CD4-positive, alpha-beta T cell (primary cell): ENCODE measurements at regions not wholly inside any gene's neighbourhood (a gene's known extent, or its start where the extent isn't known, plus 50 kb on each side); places are given as distances from the start of the nearest gene placed in this dataset.

Source experiments
- ATAC-seq: fragments of 200-7000 bp; cut with Tn5 transposase; one replicate; pipeline ENCODE4 v1.10.0; 2022; ENCODE audit warnings: mild to moderate bottlenecking; ENCODE audit not compliant: poor library complexity
- CTCF ChIA-PET: fragments of 350-600 bp; sonication (Branson Sonifier 250); formaldehyde crosslinking; loops from one replicate; lab custom pipeline; 2021; ENCODE audit warnings: antibody characterized with exemption, inconsistent platforms; lab: Charles Lee
- POLR2A ChIA-PET: fragments of 350-600 bp; sonication (Branson Sonifier 250); formaldehyde crosslinking; loops from one replicate; lab custom pipeline; 2021; ENCODE audit warnings: antibody characterized with exemption, inconsistent platforms; lab: Charles Lee
- DNase-seq, 14 experiments: peaks; one replicate each; pipeline ENCODE4 v3.0.0-alpha.2; 2013 to 2020; ENCODE audit warnings: mixed read lengths in 2 of 14
- H3K27ac ChIP-seq, 2 donors: one replicate each; pipeline versions ENCODE4 v1.5.1 to v1.7.0; 2013; ENCODE audit warnings: low read length in 2 of 2, low read depth in 1 of 2, mild to moderate bottlenecking in 1 of 2
- H3K27me3 ChIP-seq, 2 experiments: 1 replicate in 1 of 2; 2 replicates in 1 of 2; pipeline versions ENCODE4 v1.6.1 to v1.7.0; 2013; ENCODE audit warnings: low read length in 2 of 2, control low read depth in 1 of 2, mild to moderate bottlenecking in 1 of 2, moderate library complexity in 1 of 2; ENCODE audit not compliant: insufficient read depth in 2 of 2, control insufficient read depth in 1 of 2
- H3K36me3 ChIP-seq: one replicate; pipeline ENCODE4 v1.6.1; 2013; ENCODE audit warnings: low read length, control low read depth; ENCODE audit not compliant: insufficient read depth
- H3K4me1 ChIP-seq: one replicate; pipeline ENCODE4 v1.6.1; 2013; ENCODE audit warnings: low read length, control low read depth; ENCODE audit not compliant: insufficient read depth
- H3K4me3 ChIP-seq: one replicate; pipeline ENCODE4 v1.5.1; 2013; ENCODE audit warnings: mild to moderate bottlenecking, low read length, moderate library complexity
- H3K9me3 ChIP-seq, 2 experiments: 1 replicate in 1 of 2; 2 replicates in 1 of 2; pipeline versions ENCODE4 v1.6.1 to v1.7.0; 2013; ENCODE audit warnings: low read length in 2 of 2, mild to moderate bottlenecking in 2 of 2, control low read depth in 1 of 2, moderate library complexity in 1 of 2; ENCODE audit not compliant: control insufficient read depth in 1 of 2, insufficient read depth in 1 of 2
- H3K27ac Mint-ChIP-seq: one replicate; pipeline ENCODE4 v1.8.0; 2020; ENCODE audit warnings: mixed read lengths
- H3K27me3 Mint-ChIP-seq: one replicate; pipeline ENCODE4 v1.8.0; 2021; ENCODE audit warnings: mixed read lengths
- H3K36me3 Mint-ChIP-seq: one replicate; pipeline ENCODE4 v1.8.0; 2021; ENCODE audit warnings: low read depth, mixed read lengths
- H3K4me1 Mint-ChIP-seq: one replicate; pipeline ENCODE4 v1.8.0; 2021; ENCODE audit warnings: low read depth, mixed read lengths
- H3K4me3 Mint-ChIP-seq: one replicate; pipeline ENCODE4 v1.8.0; 2020; ENCODE audit warnings: mild to moderate bottlenecking, mixed read lengths
- H3K9me3 Mint-ChIP-seq: one replicate; pipeline ENCODE4 v1.8.0; 2020; ENCODE audit warnings: mixed read lengths
- intact Hi-C, 2 experiments: fragments of 100-400 bp; cut with DNase I in 1 of 2; cut with micrococcal nuclease in 1 of 2; formaldehyde crosslinking; loops; one replicate each; pipeline versions ENCODE4 v1.15.1 to v1.9.0; 2023 to 2025; cut with DNase I, micrococcal nuclease
- TF ChIP-seq, protein P1 (sequence below): fragments of 200-600 bp; IDR thresholded peaks from one replicate; pipeline ENCODE4 v1.8.0; 2022; ENCODE audit warnings: antibody characterized with exemption, mild to moderate bottlenecking

- CTCF ChIA-PET = no interaction called here
- Histone ChIP-seq H3K27me3 (no peaks in the 10 kb centered on the region), H3K4me1 (no peaks in the 10 kb centered on the region), H3K27ac (no peak overlapping the region), H3K9me3 (no peaks in the 10 kb centered on the region), H3K4me3 (no peak overlapping the region), H3K36me3 (no peaks in the 10 kb centered on the region)
- intact Hi-C loops = no loop called here
- Mint-ChIP-seq H3K4me1 (no peaks in the 10 kb centered on the region), H3K4me3 (no peak overlapping the region), H3K27ac (no peak overlapping the region), H3K27me3 (no peaks in the 10 kb centered on the region), H3K9me3 (no peaks in the 10 kb centered on the region), H3K36me3 (no peaks in the 10 kb centered on the region)
- TF ChIP-seq, protein P1, sequence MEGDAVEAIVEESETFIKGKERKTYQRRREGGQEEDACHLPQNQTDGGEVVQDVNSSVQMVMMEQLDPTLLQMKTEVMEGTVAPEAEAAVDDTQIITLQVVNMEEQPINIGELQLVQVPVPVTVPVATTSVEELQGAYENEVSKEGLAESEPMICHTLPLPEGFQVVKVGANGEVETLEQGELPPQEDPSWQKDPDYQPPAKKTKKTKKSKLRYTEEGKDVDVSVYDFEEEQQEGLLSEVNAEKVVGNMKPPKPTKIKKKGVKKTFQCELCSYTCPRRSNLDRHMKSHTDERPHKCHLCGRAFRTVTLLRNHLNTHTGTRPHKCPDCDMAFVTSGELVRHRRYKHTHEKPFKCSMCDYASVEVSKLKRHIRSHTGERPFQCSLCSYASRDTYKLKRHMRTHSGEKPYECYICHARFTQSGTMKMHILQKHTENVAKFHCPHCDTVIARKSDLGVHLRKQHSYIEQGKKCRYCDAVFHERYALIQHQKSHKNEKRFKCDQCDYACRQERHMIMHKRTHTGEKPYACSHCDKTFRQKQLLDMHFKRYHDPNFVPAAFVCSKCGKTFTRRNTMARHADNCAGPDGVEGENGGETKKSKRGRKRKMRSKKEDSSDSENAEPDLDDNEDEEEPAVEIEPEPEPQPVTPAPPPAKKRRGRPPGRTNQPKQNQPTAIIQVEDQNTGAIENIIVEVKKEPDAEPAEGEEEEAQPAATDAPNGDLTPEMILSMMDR = no peak
- no peak for DNase-seq
- POLR2A ChIA-PET = no interaction called here
- ATAC-seq = no peak
Measured at GRCh38 chrX:116246261-116246660, 75.7 kb downstream of the AGTR2 start.

GRCh38 chrX:116267511-116268040 lies 97.0 kb downstream of the AGTR2 start:
- no peaks in the 10 kb centered on the region for H3K4me1 ChIP-seq
- no peak overlapping the region for H3K4me3 ChIP-seq
- DNase-seq (no peak), ATAC-seq (no peak)
- no peaks in the 10 kb centered on the region for H3K27me3 ChIP-seq
- H3K4me3 Mint-ChIP-seq = no peak overlapping the region
- H3K27me3 Mint-ChIP-seq = no peaks in the 10 kb centered on the region
- no peaks in the 10 kb centered on the region for H3K36me3 Mint-ChIP-seq
- TF ChIP-seq, protein P1 = no peak
- H3K27ac ChIP-seq = no peak overlapping the region
- no peaks in the 10 kb centered on the region for H3K4me1 Mint-ChIP-seq
- no peaks in the 10 kb centered on the region for H3K9me3 ChIP-seq
- no peaks in the 10 kb centered on the region for H3K9me3 Mint-ChIP-seq
- intact Hi-C loops = no loop called here
- CTCF ChIA-PET = interaction anchor here (1.2 kb wide), 1 partner anchor 10 kb away, joined by 4 read pairs; no protein-coding TSS in a partner anchor
- no peak overlapping the region for H3K27ac Mint-ChIP-seq
- POLR2A ChIA-PET = no interaction called here
- no peaks in the 10 kb centered on the region for H3K36me3 ChIP-seq

DNA sequence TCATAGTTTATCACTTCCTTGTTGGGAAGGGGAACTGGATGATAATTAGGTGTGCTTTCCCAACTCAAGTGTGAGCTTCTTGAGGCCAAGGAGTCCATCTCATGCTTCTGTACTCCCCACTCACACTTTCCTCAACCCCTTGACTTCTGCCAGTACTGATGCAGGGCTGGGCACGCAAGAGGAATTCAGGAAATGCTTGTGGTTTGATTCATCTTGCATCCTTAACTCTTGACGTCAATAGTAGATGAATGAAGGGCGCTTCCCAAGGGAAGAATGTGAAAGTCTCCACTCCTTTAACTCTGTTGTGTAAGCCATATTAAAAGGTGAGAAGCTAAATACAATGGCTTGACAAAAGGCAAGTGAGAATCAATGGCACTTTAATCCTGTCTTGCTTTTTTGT lies 101.8 kb downstream of the AGTR2 start:
- Histone ChIP-seq H3K27ac (no peak overlapping the region), H3K4me1 (no peaks in the 10 kb centered on the region), H3K27me3 (no peaks in the 10 kb centered on the region), H3K4me3 (no peak overlapping the region), H3K9me3 (no peaks in the 10 kb centered on the region), H3K36me3 (no peaks in the 10 kb centered on the region)
- Mint-ChIP-seq H3K4me1 (no peaks in the 10 kb centered on the region), H3K36me3 (no peaks in the 10 kb centered on the region), H3K9me3 (no peaks in the 10 kb centered on the region), H3K27me3 (no peaks in the 10 kb centered on the region), H3K4me3 (no peak overlapping the region), H3K27ac (no peak overlapping the region)
- TF ChIP-seq, protein P1 = no peak
- DNase-seq = no peak
- ChIA-PET CTCF (no interaction called here), POLR2A (no interaction called here)
- ATAC-seq = no peak
- intact Hi-C loops = no loop called here
